ENCODE measurements at regions not wholly inside any gene's neighbourhood (a gene's known extent, or its start where the extent isn't known, plus 50 kb on each side); places are given as distances from the start of the nearest gene placed in this dataset.

- WGBS, 2 donors, result 87 to 88% methylated on average over 1 of the region's 1 CpG
- DNase-seq, result no peak
- TF ChIP-seq EP300 (IDR thresholded peaks at IDR 0.05) (no peak), CTCF (IDR thresholded peaks at IDR 0.05) (no peak), POLR2A (IDR thresholded peaks at IDR 0.05) (no peak), POLR2AphosphoS5 (IDR thresholded peaks at IDR 0.05) (no peak)
- Histone ChIP-seq H3K27ac (no peak overlapping the region), H3K9me3 (no peaks in the 10 kb centered on the region), H3K4me3 (no peak overlapping the region), H3K36me3 (no peaks in the 10 kb centered on the region), H3K4me1 (no peaks in the 10 kb centered on the region), H3K27me3 (no peaks in the 10 kb centered on the region)
- intact Hi-C loops (cut with DNase I), result no loop called here
These were observed 320.5 kb upstream of the ANO3 start for GRCh38 chr11:26011474-26011873.

GRCh38 chr11:26014456-26015115 is 317.3 kb upstream of the ANO3 start:
- Histone ChIP-seq H3K27me3 (no peaks in the 10 kb centered on the region), H3K4me1 (peaks cover 0 to 16% (median 10%) of the 10 kb centered on the region in 4 donors), H3K9me3 (no peaks in the 10 kb centered on the region), H3K36me3 (no peaks in the 10 kb centered on the region), H3K4me3 (no peak overlapping the region), H3K27ac (no peak overlapping the region)
- 86 to 90% methylated on average over 6 of the region's 6 CpGs for WGBS, 2 donors
- intact Hi-C loops (cut with DNase I), result no loop called here
- TF ChIP-seq EP300 (IDR thresholded peaks at IDR 0.05) (no peak), POLR2AphosphoS5 (IDR thresholded peaks at IDR 0.05) (no peak), CTCF (IDR thresholded peaks at IDR 0.05) (no peak), POLR2A (IDR thresholded peaks at IDR 0.05) (no peak)
- DNase-seq, result no peak

GRCh38 chr11:26017322-26017860 is 314.5 kb upstream of the ANO3 start:
- no peak for DNase-seq
- no peaks in the 10 kb centered on the region for H3K36me3 ChIP-seq
- no peak overlapping the region for H3K4me3 ChIP-seq
- peaks cover 0 to 16% (median 10%) of the 10 kb centered on the region in 4 donors for H3K4me1 ChIP-seq
- no peak for TF ChIP-seq EP300 (IDR thresholded peaks at IDR 0.05)
- no peak for TF ChIP-seq POLR2AphosphoS5 (IDR thresholded peaks at IDR 0.05)
- no peak for TF ChIP-seq POLR2A (IDR thresholded peaks at IDR 0.05)
- no peak for TF ChIP-seq CTCF (IDR thresholded peaks at IDR 0.05)
- no peaks in the 10 kb centered on the region for H3K27me3 ChIP-seq
- intact Hi-C loops (cut with DNase I), result no loop called here
- H3K27ac ChIP-seq, result no peak overlapping the region
- WGBS, 2 donors, result 12 to 44% methylated on average over 1 of the region's 1 CpG
- H3K9me3 ChIP-seq, result no peaks in the 10 kb centered on the region

- Histone ChIP-seq H3K4me3 (no peak overlapping the region), H3K9me3 (no peaks in the 10 kb centered on the region), H3K36me3 (no peaks in the 10 kb centered on the region), H3K27ac (no peak overlapping the region), H3K27me3 (no peaks in the 10 kb centered on the region), H3K4me1 (peaks cover 0 to 16% (median 10%) of the 10 kb centered on the region in 4 donors)
- TF ChIP-seq POLR2AphosphoS5 (IDR thresholded peaks at IDR 0.05) (no peak), POLR2A (IDR thresholded peaks at IDR 0.05) (no peak), EP300 (IDR thresholded peaks at IDR 0.05) (no peak), CTCF (IDR thresholded peaks at IDR 0.05) (no peak)
- intact Hi-C loops (cut with DNase I), result no loop called here
- no peak for DNase-seq
- WGBS, 2 donors, result 62 to 68% methylated on average over 2 of the region's 2 CpGs
These were observed 314.0 kb upstream of the ANO3 start for GRCh38 chr11:26017903-26018302.

- no peaks in the 10 kb centered on the region for H3K36me3 ChIP-seq
These were observed 313.6 kb upstream of the ANO3 start for GRCh38 chr11:26018336-26018735.

More at GRCh38 chr11:26018336-26018735, 313.6 kb upstream of the ANO3 start:
- Histone ChIP-seq H3K4me3 (no peak overlapping the region), H3K9me3 (no peaks in the 10 kb centered on the region), H3K27me3 (no peaks in the 10 kb centered on the region), H3K4me1 (peaks cover 0 to 16% (median 10%) of the 10 kb centered on the region in 4 donors), H3K27ac (no peak overlapping the region)
- no peak for DNase-seq
- intact Hi-C loops (cut with DNase I), result no loop called here
- no peak for TF ChIP-seq CTCF (IDR thresholded peaks at IDR 0.05)
- TF ChIP-seq EP300 (IDR thresholded peaks at IDR 0.05), result no peak
- TF ChIP-seq POLR2AphosphoS5 (IDR thresholded peaks at IDR 0.05), result no peak
- no peak for TF ChIP-seq POLR2A (IDR thresholded peaks at IDR 0.05)
